Transverse colon (tissue), 3 donors: ENCODE measurements at regions not wholly inside any gene's neighbourhood (a gene's known extent, or its start where the extent isn't known, plus 50 kb on each side); places are given as distances from the start of the nearest gene placed in this dataset.

Source experiments
- CTCF ChIP-seq, 5 experiments: fragments of 200-600 bp in 3 of 5; fragments of 450-650 bp in 2 of 5; sonication (generic) in 3 of 5; IDR thresholded peaks; 1 replicate in 2 of 5; 2 replicates in 3 of 5; pipeline ENCODE4 v1.5.1; 2016 to 2017; ENCODE audit warnings: antibody characterized with exemption in 5 of 5, inconsistent platforms in 3 of 5, mild to moderate bottlenecking in 2 of 5, moderate library complexity in 1 of 5
- POLR2A ChIP-seq: fragments of 450-650 bp; IDR thresholded peaks from one replicate; pipeline ENCODE4 v1.6.1; 2016; ENCODE audit warnings: antibody characterized with exemption, mild to moderate bottlenecking, moderate library complexity

DNA sequence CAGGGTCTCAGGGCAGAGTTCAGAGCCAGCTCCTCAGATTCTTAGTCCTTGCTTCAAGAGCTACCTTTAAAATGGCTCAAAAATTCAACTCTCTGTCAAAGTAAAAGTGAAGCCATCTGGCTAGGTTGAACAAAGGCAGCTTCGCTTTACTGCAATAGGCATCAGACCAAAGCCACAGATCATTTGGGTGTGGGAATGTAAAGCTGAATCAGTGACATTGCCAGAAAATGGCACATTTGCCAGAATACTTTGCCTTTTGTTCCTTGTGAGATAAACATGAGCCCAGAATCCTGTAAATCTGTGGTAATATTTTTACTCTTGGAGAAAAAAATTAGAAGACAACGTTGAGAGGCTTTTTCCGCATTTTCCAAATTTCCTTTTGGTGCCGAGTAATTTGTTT is 210.5 kb downstream of the PALM2AKAP2 start:
- TF ChIP-seq CTCF (IDR thresholded peaks at IDR 0.05): no peak
- no peak for TF ChIP-seq POLR2A
